CD14-positive monocyte (primary cell): ENCODE measurements at regions not wholly inside any gene's neighbourhood (a gene's known extent, or its start where the extent isn't known, plus 50 kb on each side); places are given as distances from the start of the nearest gene placed in this dataset.

ENCODE experiments used
- DNase-seq, 3 donors: peaks; one replicate each; pipeline ENCODE4 v3.0.0-alpha.2; 2011 to 2022
- H2AFZ ChIP-seq: 2 replicates; pipeline ENCODE4 v1.6.0; 2012; ENCODE audit warnings: mild to moderate bottlenecking, low read depth, low read length, inconsistent platforms; ENCODE audit not compliant: insufficient read depth, poor library complexity, severe bottlenecking
- H3K27ac ChIP-seq, 2 donors: 1 replicate in 1 of 2; 2 replicates in 1 of 2; pipeline ENCODE4 v1.5.1; 2012 to 2013; ENCODE audit warnings: low read length in 2 of 2, control low read depth in 1 of 2, inconsistent platforms in 1 of 2, low read depth in 1 of 2, mild to moderate bottlenecking in 1 of 2
- H3K27me3 ChIP-seq, 2 donors: one replicate each; pipeline versions ENCODE4 v1.6.0 to v1.6.1; 2011 to 2013; ENCODE audit warnings: low read length in 2 of 2; ENCODE audit not compliant: control insufficient read depth in 2 of 2, insufficient read depth in 2 of 2
- H3K36me3 ChIP-seq, 2 donors: replicated peaks in 1 of 2; 1 replicate in 1 of 2; 2 replicates in 1 of 2; pipeline versions ENCODE4 v1.5.1 to v1.6.1; 2012 to 2013; ENCODE audit warnings: low read length in 2 of 2, control low read depth in 1 of 2, inconsistent platforms in 1 of 2, mild to moderate bottlenecking in 1 of 2; ENCODE audit not compliant: insufficient read depth in 2 of 2, control insufficient read depth in 1 of 2
- H3K4me1 ChIP-seq, 2 donors: 1 replicate in 1 of 2; 2 replicates in 1 of 2; pipeline versions ENCODE4 v1.5.1 to v1.6.1; 2012 to 2013; ENCODE audit warnings: low read length in 2 of 2, control low read depth in 1 of 2, inconsistent platforms in 1 of 2, mild to moderate bottlenecking in 1 of 2, moderate library complexity in 1 of 2; ENCODE audit not compliant: insufficient read depth in 2 of 2, control insufficient read depth in 1 of 2
- H3K4me2 ChIP-seq: replicated peaks from 2 replicates; pipeline ENCODE3; 2012; ENCODE audit warnings: low read length, moderate library complexity, mild to moderate bottlenecking; ENCODE audit not compliant: poor library complexity, severe bottlenecking; ENCODE audit errors: extremely low read depth
- H3K4me3 ChIP-seq, 3 experiments: fragments of 200-600 bp in 1 of 3; sonication (generic) in 1 of 3; replicated peaks in 1 of 3; 1 replicate in 2 of 3; 2 replicates in 1 of 3; pipeline ENCODE4 v1.5.1; 2011 to 2013; ENCODE audit warnings: low read length in 3 of 3, mild to moderate bottlenecking in 3 of 3, control low read depth in 2 of 3, low read depth in 2 of 3, inconsistent platforms in 1 of 3, moderate library complexity in 1 of 3
- H3K79me2 ChIP-seq: 2 replicates; pipeline ENCODE4 v1.6.0; 2012; ENCODE audit warnings: mild to moderate bottlenecking, control low read depth, inconsistent platforms, low read length, moderate library complexity; ENCODE audit not compliant: insufficient read depth
- H3K9ac ChIP-seq: 2 replicates; pipeline ENCODE4 v1.6.0; 2017; ENCODE audit warnings: low read length, mild to moderate bottlenecking; ENCODE audit not compliant: insufficient read depth, poor library complexity, severe bottlenecking
- H3K9me3 ChIP-seq, 2 donors: replicated peaks in 1 of 2; 1 replicate in 1 of 2; 2 replicates in 1 of 2; pipeline versions ENCODE4 v1.5.1 to v1.6.1; 2012 to 2013; ENCODE audit warnings: low read length in 2 of 2, control low read depth in 1 of 2; ENCODE audit not compliant: control insufficient read depth in 1 of 2, insufficient read depth in 1 of 2
- H4K20me1 ChIP-seq: 2 replicates; pipeline ENCODE4 v1.6.0; 2012; ENCODE audit warnings: mild to moderate bottlenecking, low read length, control low read depth, moderate library complexity; ENCODE audit not compliant: insufficient read depth
- H3K27ac Mint-ChIP-seq, 7 donors: one replicate each; pipeline ENCODE4 v1.8.0; 2020; ENCODE audit warnings: mild to moderate bottlenecking in 7 of 7, mixed read lengths in 7 of 7, moderate library complexity in 6 of 7, inconsistent platforms in 2 of 7
- H3K27me3 Mint-ChIP-seq, 3 donors: one replicate each; pipeline ENCODE4 v1.8.0; 2021 to 2022; ENCODE audit warnings: low read depth in 3 of 3, mild to moderate bottlenecking in 3 of 3, mixed read lengths in 3 of 3, moderate library complexity in 3 of 3, inconsistent platforms in 1 of 3
- H3K36me3 Mint-ChIP-seq, 2 donors: one replicate each; pipeline ENCODE4 v1.8.0; 2020; ENCODE audit warnings: mixed read lengths in 2 of 2, inconsistent platforms in 1 of 2, mild to moderate bottlenecking in 1 of 2
- H3K4me1 Mint-ChIP-seq: one replicate; pipeline ENCODE4 v1.8.0; 2020; ENCODE audit warnings: mild to moderate bottlenecking, mixed read lengths
- H3K4me3 Mint-ChIP-seq, 2 donors: one replicate each; pipeline ENCODE4 v1.8.0; 2020; ENCODE audit warnings: mild to moderate bottlenecking in 2 of 2, mixed read lengths in 2 of 2, moderate library complexity in 1 of 2
- H3K9me3 Mint-ChIP-seq, 7 donors: one replicate each; pipeline ENCODE4 v1.8.0; 2020 to 2022; ENCODE audit warnings: mixed read lengths in 7 of 7, mild to moderate bottlenecking in 6 of 7, moderate library complexity in 6 of 7, inconsistent platforms in 2 of 7
- CTCF ChIP-seq: fragments of 200-600 bp; IDR thresholded peaks from one replicate; pipeline ENCODE4 v1.8.0; 2022; ENCODE audit warnings: antibody characterized with exemption, mild to moderate bottlenecking
- WGBS: methylation state at CpG from one replicate; pipeline ENCODE4 v1.1.5; 2013; ENCODE audit warnings: missing lambda C conversion rate; ENCODE audit not compliant: insufficient coverage; 5-methylcytosine and 5-hydroxymethylcytosine counted together
- intact Hi-C, 2 donors: fragments of 100-400 bp; cut with micrococcal nuclease; formaldehyde crosslinking; loops; one replicate each; pipeline versions ENCODE4 v1.15.0 to v1.15.1; 2023

- no peak overlapping the region for H3K27ac ChIP-seq
- no peak overlapping the region for H3K9ac ChIP-seq
- H3K4me2 ChIP-seq: no peak overlapping the region
- peaks cover 0 to 18% (median 8%) of the 10 kb centered on the region in 7 donors for H3K9me3 Mint-ChIP-seq
- 86% methylated on average over 2 of the region's 4 CpGs for WGBS
- H2AFZ ChIP-seq: no peak overlapping the region
- no peak for DNase-seq
- H3K27me3 Mint-ChIP-seq: peaks cover 0 to 2% (median 2%) of the 10 kb centered on the region in 3 donors
- H3K36me3 ChIP-seq: no peaks in the 10 kb centered on the region
- no peaks in the 10 kb centered on the region for H3K79me2 ChIP-seq
- TF ChIP-seq CTCF: no peak
- no peak overlapping the region for H3K4me3 ChIP-seq
- no peaks in the 10 kb centered on the region for H3K27me3 ChIP-seq
- H4K20me1 ChIP-seq: no peaks in the 10 kb centered on the region
- H3K27ac Mint-ChIP-seq: peak overlapping the region in 1 of 7 donors; percentile 18
- H3K4me3 Mint-ChIP-seq: no peak overlapping the region
- peaks cover 0 to 11% of the 10 kb centered on the region in 2 donors for H3K9me3 ChIP-seq
- no peaks in the 10 kb centered on the region for H3K4me1 Mint-ChIP-seq
- intact Hi-C loops: no loop called here
- no peaks in the 10 kb centered on the region for H3K36me3 Mint-ChIP-seq
- H3K4me1 ChIP-seq: no peaks in the 10 kb centered on the region
Measured at GRCh38 chr4:14359991-14360390, 642.3 kb upstream of the CPEB2 start.

GRCh38 chr4:14361084-14361483 lies 641.2 kb upstream of the CPEB2 start:
- H3K4me2 ChIP-seq: no peak overlapping the region
- WGBS: 88% methylated on average over 1 of the region's 3 CpGs
- no peaks in the 10 kb centered on the region for H3K4me1 ChIP-seq
- H2AFZ ChIP-seq: no peak overlapping the region
- H3K27me3 ChIP-seq: no peaks in the 10 kb centered on the region
- intact Hi-C loops: no loop called here
- no peaks in the 10 kb centered on the region for H3K36me3 ChIP-seq
- no peak overlapping the region for H3K4me3 Mint-ChIP-seq
- peaks cover 0 to 2% (median 0%) of the 10 kb centered on the region in 3 donors for H3K27me3 Mint-ChIP-seq
- H3K36me3 Mint-ChIP-seq: no peaks in the 10 kb centered on the region
- H3K9me3 Mint-ChIP-seq: peaks cover 0 to 15% (median 9%) of the 10 kb centered on the region in 7 donors
- peaks cover 0 to 11% of the 10 kb centered on the region in 2 donors for H3K9me3 ChIP-seq
- no peak for TF ChIP-seq CTCF
- no peaks in the 10 kb centered on the region for H3K4me1 Mint-ChIP-seq
- H3K27ac ChIP-seq: no peak overlapping the region
- H3K79me2 ChIP-seq: no peaks in the 10 kb centered on the region
- H4K20me1 ChIP-seq: no peaks in the 10 kb centered on the region
- no peak overlapping the region for H3K4me3 ChIP-seq
- DNase-seq: no peak
- H3K27ac Mint-ChIP-seq: no peak overlapping the region
- H3K9ac ChIP-seq: no peak overlapping the region
